ENCODE measurements at regions not wholly inside any gene's neighbourhood (a gene's known extent, or its start where the extent isn't known, plus 50 kb on each side); places are given as distances from the start of the nearest gene placed in this dataset.
"Not testable (repeated sequence)": the region's sequence is repeated elsewhere in the genome, so short reads cannot be mapped to it uniquely, and the experiment has no call there.

- DNase-seq = no peak
These were observed 90.2 kb upstream of the VCAM1 start for GRCh38 chr1:100629391-100629790.

- DNase-seq = no peak
These were observed 88.5 kb upstream of the VCAM1 start for GRCh38 chr1:100631015-100631551.

GRCh38 chr1:100642826-100643225 lies 76.7 kb upstream of the VCAM1 start:
- no peak for DNase-seq

- no peak for DNase-seq
These were observed 75.9 kb upstream of the VCAM1 start for GRCh38 chr1:100643471-100644196.

GRCh38 chr1:100646001-100646400 lies 73.5 kb upstream of the VCAM1 start:
- no peak for DNase-seq

GRCh38 chr1:100649146-100649545 lies 70.4 kb upstream of the VCAM1 start:
- no peak for DNase-seq

- DNase-seq = peak in 1 of 2 experiments; percentile 12
These were observed 61.4 kb upstream of the VCAM1 start for GRCh38 chr1:100657876-100658715.

GRCh38 chr1:100658716-100659026 lies 60.9 kb upstream of the VCAM1 start:
- DNase-seq = no peak

- no peak for DNase-seq
These were observed 58.4 kb upstream of the VCAM1 start for GRCh38 chr1:100661176-100661575.

- DNase-seq = not testable (repeated sequence)
These were observed 51.0 kb upstream of the VCAM1 start for GRCh38 chr1:100668494-100668893.
